Left colon (tissue), 2 donors: ENCODE measurements at regions not wholly inside any gene's neighbourhood (a gene's known extent, or its start where the extent isn't known, plus 50 kb on each side); places are given as distances from the start of the nearest gene placed in this dataset.

ENCODE experiments used
- ATAC-seq: fragments of 200-7000 bp; cut with Tn5 transposase; one replicate; pipeline ENCODE4 v1.9.1; 2020; ENCODE audit warnings: mild to moderate bottlenecking, moderate library complexity
- DNase-seq, 2 donors: peaks; one replicate each; pipeline ENCODE4 v3.0.0-alpha.2; 2020
- intact Hi-C, 2 donors: fragments of 100-400 bp; cut with DNase I in 1 of 2; cut with micrococcal nuclease in 1 of 2; formaldehyde crosslinking; loops; one replicate each; pipeline versions ENCODE4 v1.11.2 to v1.14.0; 2022; cut with DNase I, micrococcal nuclease
- donor health status: DM: no; HTN: no; CAD: no.
- donor health status: DM: yes; HTN: yes; CAD: no.

GRCh38 chr16:6016530-6017184 is 919.1 kb upstream of the EEF2KMT start:
- ATAC-seq (peak; percentile 77), DNase-seq (peak in 1 of 2 donors; percentile 13)
- intact Hi-C loops: no loop called here

- ATAC-seq (no peak), DNase-seq (no peak)
- intact Hi-C loops: no loop called here
These were observed 915.1 kb upstream of the EEF2KMT start for GRCh38 chr16:6012716-6013115.

DNA sequence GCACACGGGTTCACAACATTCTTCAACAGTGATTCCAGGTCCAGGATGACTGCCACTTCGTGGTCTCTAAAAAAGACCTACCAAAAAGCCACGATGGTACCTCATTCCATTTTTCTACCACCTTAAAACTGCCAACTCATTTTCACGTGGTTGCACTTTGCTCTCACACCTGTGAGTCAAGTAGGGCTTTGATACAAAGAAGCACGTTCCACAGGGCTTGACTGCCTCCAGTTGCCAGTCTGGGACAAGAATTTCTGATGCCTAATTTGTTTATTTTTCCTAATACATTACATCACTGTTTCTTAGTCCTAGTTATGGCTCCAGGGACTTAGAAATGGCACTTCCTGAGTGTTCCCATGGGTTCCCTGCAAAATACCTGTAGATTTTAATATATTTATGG is 911.6 kb upstream of the EEF2KMT start:
- ATAC-seq (peak; percentile 69), DNase-seq (no peak)
- intact Hi-C loops: no loop called here

GRCh38 chr16:6008670-6009069 is 911.1 kb upstream of the EEF2KMT start:
- intact Hi-C loops: no loop called here
- DNase-seq: no peak
- ATAC-seq: peak; percentile 61

- ATAC-seq (no peak), DNase-seq (no peak)
- intact Hi-C loops: no loop called here
These were observed 895.8 kb upstream of the EEF2KMT start for GRCh38 chr16:5993356-5993755.

- no peak for DNase-seq
- ATAC-seq: no peak
- intact Hi-C loops: no loop called here
These were observed 885.4 kb upstream of the EEF2KMT start for GRCh38 chr16:5982979-5983378.

DNA sequence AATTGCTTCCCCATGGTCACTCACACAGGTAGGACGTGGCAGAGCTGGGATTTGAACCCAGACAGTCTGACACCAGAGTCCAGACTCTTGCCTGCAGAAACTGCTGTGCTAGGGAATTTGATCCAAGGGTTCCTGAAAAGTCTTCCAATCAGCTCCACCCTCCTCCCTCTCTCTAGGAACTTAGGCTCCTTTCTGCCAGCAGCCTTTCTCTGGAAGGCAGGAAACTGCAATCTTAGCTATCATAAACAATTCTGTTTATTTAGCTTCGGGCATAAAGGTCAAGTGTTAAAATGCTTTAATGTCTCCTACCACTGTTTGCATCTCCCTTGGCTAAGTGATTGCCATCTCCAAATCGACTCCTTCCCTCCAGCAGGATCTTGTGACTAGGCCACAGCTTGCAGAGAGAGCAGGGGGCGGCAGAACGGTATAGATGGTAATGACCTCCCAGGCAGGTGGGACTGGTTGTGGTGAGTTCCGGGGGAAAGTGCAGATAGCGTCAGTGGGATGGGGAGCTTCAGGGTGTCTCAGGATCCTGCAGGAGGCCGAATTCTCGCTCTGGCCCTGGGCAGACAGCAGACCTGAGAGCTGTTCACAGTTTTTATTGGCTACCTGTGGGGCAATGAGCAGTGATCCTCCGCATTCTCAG is 882.4 kb upstream of the EEF2KMT start:
- intact Hi-C loops: no loop called here
- ATAC-seq (peak; percentile 94), DNase-seq (peak in 1 of 2 donors; percentile 6)

DNA sequence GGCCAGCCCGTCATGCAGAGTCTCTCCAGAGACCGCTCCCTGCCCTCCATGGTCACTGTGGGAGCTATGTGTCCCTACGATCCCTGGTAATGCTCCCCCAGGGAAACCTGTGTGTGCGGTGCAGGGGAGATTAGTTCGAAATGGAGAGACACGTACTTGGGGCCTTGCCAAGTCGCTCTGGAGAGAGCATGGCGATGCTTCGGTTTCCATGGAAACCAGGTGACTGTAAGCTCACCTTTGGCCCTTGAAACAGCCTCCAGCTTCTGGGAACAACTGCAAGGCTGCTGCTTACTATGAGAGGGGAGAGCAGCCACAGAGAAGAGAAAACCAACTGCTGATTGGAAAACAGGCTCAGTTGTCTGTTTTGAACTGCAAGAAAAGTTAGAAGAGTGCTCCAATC is 879.7 kb upstream of the EEF2KMT start:
- DNase-seq (no peak), ATAC-seq (no peak)
- intact Hi-C loops: no loop called here

DNA sequence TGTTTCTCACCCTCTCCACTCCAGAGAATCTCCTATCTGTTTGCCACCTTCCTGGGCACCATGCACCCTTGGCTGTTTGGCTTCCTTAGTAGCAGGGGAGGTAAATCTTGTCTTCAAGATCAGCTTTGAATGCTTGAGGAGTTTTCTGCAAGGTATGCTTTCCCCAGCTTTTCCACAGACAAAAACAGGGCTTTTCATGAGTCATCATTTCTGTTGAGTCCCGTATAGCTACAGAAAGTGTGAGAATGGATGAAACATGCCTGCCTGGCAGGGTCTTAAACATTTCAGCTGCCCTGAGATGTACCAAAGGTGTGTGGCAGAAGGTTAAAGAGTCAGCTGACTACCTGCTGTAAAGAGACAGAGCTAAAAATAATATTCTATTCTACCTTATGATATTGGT is 875.2 kb upstream of the EEF2KMT start:
- ATAC-seq (no peak), DNase-seq (no peak)
- intact Hi-C loops: no loop called here

- DNase-seq (no peak), ATAC-seq (peak; percentile 66)
- intact Hi-C loops: no loop called here
These were observed 874.3 kb upstream of the EEF2KMT start for GRCh38 chr16:5971924-5972323.

- ATAC-seq: peak; percentile 37
- intact Hi-C loops: no loop called here
- DNase-seq: no peak
These were observed 873.5 kb upstream of the EEF2KMT start for GRCh38 chr16:5971106-5971505.

- intact Hi-C loops: no loop called here
- DNase-seq (no peak), ATAC-seq (peak; percentile 70)
These were observed 868.4 kb upstream of the EEF2KMT start for GRCh38 chr16:5966004-5966403.

DNA sequence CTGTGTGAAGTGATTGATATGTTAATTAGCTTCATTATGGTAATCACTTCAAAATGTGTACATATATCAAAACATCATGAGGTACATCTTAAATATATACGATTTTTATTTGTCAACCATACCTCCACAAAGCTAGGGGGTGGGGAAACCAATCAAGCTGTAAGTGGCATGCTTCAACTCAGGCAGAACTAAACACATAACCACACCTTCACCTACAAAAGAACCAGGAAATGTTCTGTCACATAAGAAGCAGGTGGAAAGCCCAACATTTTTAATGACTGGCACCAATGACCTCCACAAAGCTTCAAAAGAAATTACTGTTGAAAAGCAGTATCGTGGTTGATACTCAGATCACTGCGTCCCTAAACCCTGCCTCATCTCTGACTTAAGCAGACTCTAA is 867.7 kb upstream of the EEF2KMT start:
- DNase-seq: no peak
- ATAC-seq: peak; percentile 95
- intact Hi-C loops: no loop called here

GRCh38 chr16:5951486-5951885 is 853.9 kb upstream of the EEF2KMT start:
- ATAC-seq (no peak), DNase-seq (no peak)
- intact Hi-C loops: no loop called here

DNA sequence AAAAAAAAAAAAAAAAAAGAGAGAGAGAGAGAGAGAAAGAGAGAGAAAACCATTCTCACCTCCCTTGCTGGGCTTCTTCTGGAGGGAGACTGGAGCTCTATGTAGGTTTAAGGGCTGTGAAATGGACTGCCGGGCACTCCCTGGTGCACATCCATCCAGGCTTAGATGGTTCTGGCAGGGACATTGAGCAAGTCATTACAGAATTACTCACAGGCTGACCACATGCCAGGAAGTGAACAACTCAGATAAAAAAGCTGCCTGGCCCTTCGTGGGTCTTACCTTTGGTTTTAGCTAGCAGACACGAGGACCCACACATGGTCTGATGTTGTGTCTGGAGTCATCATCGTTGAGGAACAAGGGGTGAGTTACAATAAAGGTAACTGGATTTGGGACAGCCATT is 847.4 kb upstream of the EEF2KMT start:
- no peak for ATAC-seq
- DNase-seq: no peak
- intact Hi-C loops: no loop called here

DNA sequence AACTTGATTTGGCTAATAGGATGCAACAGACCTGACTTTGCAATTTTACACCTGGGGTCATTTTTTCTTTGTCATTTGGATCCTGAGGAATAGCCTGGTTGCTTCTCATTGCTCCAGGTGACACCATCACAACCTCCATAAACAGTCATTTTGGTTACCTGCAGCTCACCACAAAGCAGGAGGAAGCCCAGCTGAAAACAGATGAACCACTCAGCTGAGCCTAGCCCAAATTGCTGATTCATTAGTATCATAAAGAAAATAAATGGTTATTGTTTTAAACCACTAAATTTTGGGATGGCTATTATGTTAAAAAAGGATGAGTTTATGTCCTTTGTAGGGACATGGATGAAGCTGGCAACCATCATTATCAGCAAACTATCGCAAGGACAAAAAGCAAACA is 841.0 kb upstream of the EEF2KMT start:
- intact Hi-C loops: no loop called here
- no peak for DNase-seq
- ATAC-seq: no peak

DNA sequence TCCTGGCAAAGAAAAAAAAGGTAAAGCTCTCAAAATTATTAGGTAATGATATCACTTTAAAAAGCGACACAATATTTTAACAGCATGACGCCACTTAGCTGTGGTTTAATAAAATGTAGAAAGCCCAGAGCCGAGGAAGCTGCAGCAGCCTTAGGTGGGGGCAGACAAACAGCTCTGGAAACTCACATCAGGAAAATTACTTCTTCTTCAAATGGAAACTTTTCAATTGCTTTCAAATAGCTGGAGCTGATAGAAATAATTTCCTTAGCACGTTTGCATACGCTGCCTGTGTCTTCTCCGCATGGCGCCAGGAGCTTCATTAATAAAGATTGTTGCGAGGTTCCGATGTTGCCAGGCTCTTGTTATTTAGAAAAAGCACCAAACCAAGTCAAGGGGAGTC is 835.3 kb upstream of the EEF2KMT start:
- ATAC-seq: no peak
- intact Hi-C loops: no loop called here
- DNase-seq: no peak

DNA sequence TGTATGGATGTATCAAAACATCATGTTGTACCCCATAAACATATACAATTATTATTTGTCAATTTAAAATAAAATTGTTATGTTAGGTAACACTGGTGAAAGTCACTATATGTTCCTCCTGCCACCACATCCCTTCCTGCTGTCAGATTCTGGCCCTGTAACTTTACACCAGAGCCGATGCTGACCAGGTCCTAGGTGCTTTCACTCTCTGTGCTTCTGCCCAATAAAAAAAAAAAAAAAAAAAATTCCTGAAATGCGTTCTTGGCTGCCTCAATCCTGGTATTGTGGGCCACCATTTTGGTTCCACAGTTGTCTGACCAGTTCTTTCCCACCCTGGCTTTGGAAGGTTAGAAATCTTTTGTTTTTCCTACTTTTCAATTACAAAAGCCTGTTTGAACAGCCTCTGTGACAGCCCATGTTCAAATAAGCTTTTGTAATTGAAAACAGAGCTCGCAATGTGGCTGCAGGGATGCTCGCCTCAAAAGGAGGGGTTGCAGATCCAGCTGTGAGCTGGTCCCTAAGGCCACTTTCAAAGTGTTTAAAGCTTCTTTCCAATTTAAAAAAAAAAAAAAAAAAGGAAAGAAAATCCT is 831.0 kb upstream of the EEF2KMT start:
- no peak for ATAC-seq
- no peak for DNase-seq
- intact Hi-C loops: no loop called here

- ATAC-seq (no peak), DNase-seq (no peak)
- intact Hi-C loops: no loop called here
These were observed 828.3 kb upstream of the EEF2KMT start for GRCh38 chr16:5925850-5926249.

DNA sequence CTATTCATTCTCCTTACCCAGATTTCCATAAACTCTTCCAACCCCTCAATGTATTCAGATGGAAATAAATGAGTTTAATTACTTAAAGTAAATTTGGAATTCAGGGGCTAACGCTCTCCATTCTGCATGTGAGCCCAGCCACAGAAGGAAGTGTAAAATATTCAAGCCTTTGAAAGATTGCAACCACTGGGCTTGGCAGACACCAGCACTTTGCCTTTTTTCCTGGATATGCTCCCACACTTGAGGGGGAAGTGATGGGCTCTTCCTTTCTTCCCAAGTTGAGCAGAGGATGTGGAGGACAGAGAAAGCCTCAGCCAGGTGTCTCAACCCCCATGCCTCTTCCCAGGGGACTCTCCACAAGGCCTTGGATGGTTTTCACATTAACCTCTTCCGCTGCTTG is 825.1 kb upstream of the EEF2KMT start:
- intact Hi-C loops: no loop called here
- DNase-seq (no peak), ATAC-seq (no peak)
